Activated T-cell treated with anti-CD3 and anti-CD28 coated beads, Interleukin-2, amount 50 U/mL, for 4 hours (primary cell): ENCODE measurements at regions not wholly inside any gene's neighbourhood (a gene's known extent, or its start where the extent isn't known, plus 50 kb on each side); places are given as distances from the start of the nearest gene placed in this dataset.
"Not testable (repeated sequence)": the region's sequence is repeated elsewhere in the genome, so short reads cannot be mapped to it uniquely, and the experiment has no call there.

Experiments used
- ATAC-seq, 2 donors: fragments of 200-7000 bp; cut with Tn5 transposase; one replicate each; pipeline ENCODE4 v1.10.0; 2021
- DNase-seq: peaks from one replicate; pipeline ENCODE4 v3.0.0-alpha.2; 2020
- H3K27me3 Mint-ChIP-seq: one replicate; pipeline ENCODE4 v1.8.0; 2021; ENCODE audit warnings: low read depth, mixed read lengths
- H3K36me3 Mint-ChIP-seq: one replicate; pipeline ENCODE4 v1.8.0; 2022; ENCODE audit warnings: mixed read lengths; ENCODE audit not compliant: insufficient read depth
- H3K4me1 Mint-ChIP-seq: one replicate; pipeline ENCODE4 v1.8.0; 2021; ENCODE audit warnings: low read depth, mixed read lengths
- H3K4me3 Mint-ChIP-seq: one replicate; pipeline ENCODE4 v1.8.0; 2021; ENCODE audit warnings: mild to moderate bottlenecking, moderate library complexity, mixed read lengths
- H3K9me3 Mint-ChIP-seq: one replicate; pipeline ENCODE4 v1.8.0; 2021; ENCODE audit warnings: mixed read lengths

GRCh38 chr5:13378091-13378490 lies 566.4 kb downstream of the DNAH5 start:
- no peaks in the 10 kb centered on the region for H3K27me3 Mint-ChIP-seq
- no peak overlapping the region for H3K4me3 Mint-ChIP-seq
- DNase-seq = no peak
- H3K36me3 Mint-ChIP-seq = no peaks in the 10 kb centered on the region
- no peaks in the 10 kb centered on the region for H3K4me1 Mint-ChIP-seq
- H3K9me3 Mint-ChIP-seq = peaks cover 10% of the 10 kb centered on the region
- no peak for ATAC-seq

- H3K9me3 Mint-ChIP-seq = peaks cover 9% of the 10 kb centered on the region
Measured at GRCh38 chr5:13359344-13359743, 585.1 kb downstream of the DNAH5 start.

GRCh38 chr5:13358342-13358741 lies 586.1 kb downstream of the DNAH5 start:
- no peaks in the 10 kb centered on the region for H3K36me3 Mint-ChIP-seq
- H3K4me3 Mint-ChIP-seq = no peak overlapping the region
- no peaks in the 10 kb centered on the region for H3K27me3 Mint-ChIP-seq
- no peaks in the 10 kb centered on the region for H3K4me1 Mint-ChIP-seq
- H3K9me3 Mint-ChIP-seq = peaks cover 12% of the 10 kb centered on the region
- DNase-seq = no peak
- no peak for ATAC-seq

More at GRCh38 chr5:13359344-13359743, 585.1 kb downstream of the DNAH5 start:
- no peaks in the 10 kb centered on the region for H3K4me1 Mint-ChIP-seq
- H3K27me3 Mint-ChIP-seq = no peaks in the 10 kb centered on the region
- DNase-seq (no peak), ATAC-seq (no peak)
- no peak overlapping the region for H3K4me3 Mint-ChIP-seq
- H3K36me3 Mint-ChIP-seq = no peaks in the 10 kb centered on the region

- no peaks in the 10 kb centered on the region for H3K4me1 Mint-ChIP-seq
- no peak overlapping the region for H3K4me3 Mint-ChIP-seq
- ATAC-seq (no peak), DNase-seq (no peak)
- no peaks in the 10 kb centered on the region for H3K27me3 Mint-ChIP-seq
- H3K9me3 Mint-ChIP-seq = peaks cover 13% of the 10 kb centered on the region
- H3K36me3 Mint-ChIP-seq = no peaks in the 10 kb centered on the region
Measured at GRCh38 chr5:13357929-13358328, 586.6 kb downstream of the DNAH5 start.

GRCh38 chr5:13356226-13356625 lies 588.3 kb downstream of the DNAH5 start:
- DNase-seq (no peak), ATAC-seq (no peak)
- Mint-ChIP-seq H3K4me1 (no peaks in the 10 kb centered on the region), H3K36me3 (no peaks in the 10 kb centered on the region), H3K27me3 (no peaks in the 10 kb centered on the region), H3K4me3 (no peak overlapping the region), H3K9me3 (peaks cover 11% of the 10 kb centered on the region)

GRCh38 chr5:13354611-13355010 lies 589.9 kb downstream of the DNAH5 start:
- no peak overlapping the region for H3K4me3 Mint-ChIP-seq
- no peak for ATAC-seq
- H3K36me3 Mint-ChIP-seq = no peaks in the 10 kb centered on the region
- no peak for DNase-seq
- no peaks in the 10 kb centered on the region for H3K27me3 Mint-ChIP-seq
- no peaks in the 10 kb centered on the region for H3K4me1 Mint-ChIP-seq
- peaks cover 11% of the 10 kb centered on the region for H3K9me3 Mint-ChIP-seq

GRCh38 chr5:13350767-13351166 lies 593.7 kb downstream of the DNAH5 start:
- DNase-seq = no peak
- H3K36me3 Mint-ChIP-seq = no peaks in the 10 kb centered on the region
- no peaks in the 10 kb centered on the region for H3K27me3 Mint-ChIP-seq
- no peaks in the 10 kb centered on the region for H3K4me1 Mint-ChIP-seq
- no peak for ATAC-seq
- H3K4me3 Mint-ChIP-seq = no peak overlapping the region
- H3K9me3 Mint-ChIP-seq = peaks cover 20% of the 10 kb centered on the region

- ATAC-seq (no peak), DNase-seq (no peak)
- H3K9me3 Mint-ChIP-seq = peaks cover 17% of the 10 kb centered on the region
- H3K4me3 Mint-ChIP-seq = no peak overlapping the region
- H3K36me3 Mint-ChIP-seq = no peaks in the 10 kb centered on the region
- no peaks in the 10 kb centered on the region for H3K27me3 Mint-ChIP-seq
- H3K4me1 Mint-ChIP-seq = no peaks in the 10 kb centered on the region
Measured at GRCh38 chr5:13348568-13348967, 595.9 kb downstream of the DNAH5 start.

GRCh38 chr5:13346401-13346800 lies 598.1 kb downstream of the DNAH5 start:
- Mint-ChIP-seq H3K4me3 (no peak overlapping the region), H3K36me3 (no peaks in the 10 kb centered on the region), H3K4me1 (no peaks in the 10 kb centered on the region), H3K9me3 (peaks cover 17% of the 10 kb centered on the region), H3K27me3 (no peaks in the 10 kb centered on the region)
- ATAC-seq = no peak
- no peak for DNase-seq

- H3K27me3 Mint-ChIP-seq = no peaks in the 10 kb centered on the region
- H3K36me3 Mint-ChIP-seq = no peaks in the 10 kb centered on the region
- ATAC-seq = no peak
- H3K9me3 Mint-ChIP-seq = peaks cover 23% of the 10 kb centered on the region
- no peak for DNase-seq
- H3K4me1 Mint-ChIP-seq = no peaks in the 10 kb centered on the region
- no peak overlapping the region for H3K4me3 Mint-ChIP-seq
Measured at GRCh38 chr5:13339093-13339492, 605.4 kb downstream of the DNAH5 start.

- H3K36me3 Mint-ChIP-seq, ATAC-seq, H3K4me1 Mint-ChIP-seq, H3K4me3 Mint-ChIP-seq, DNase-seq, H3K9me3 Mint-ChIP-seq, H3K27me3 Mint-ChIP-seq: not testable (repeated sequence)
Measured at GRCh38 chr5:13335026-13335425, 609.5 kb downstream of the DNAH5 start.

GRCh38 chr5:13331585-13331984 lies 612.9 kb downstream of the DNAH5 start:
- ATAC-seq (no peak), DNase-seq (no peak)
- Mint-ChIP-seq H3K9me3 (peaks cover 7% of the 10 kb centered on the region), H3K27me3 (no peaks in the 10 kb centered on the region), H3K4me3 (no peak overlapping the region), H3K4me1 (no peaks in the 10 kb centered on the region), H3K36me3 (no peaks in the 10 kb centered on the region)

- H3K27me3 Mint-ChIP-seq = no peaks in the 10 kb centered on the region
Measured at GRCh38 chr5:13328316-13328715, 616.2 kb downstream of the DNAH5 start.

GRCh38 chr5:13325765-13326164 lies 618.7 kb downstream of the DNAH5 start:
- no peaks in the 10 kb centered on the region for H3K36me3 Mint-ChIP-seq
- H3K9me3 Mint-ChIP-seq = peaks cover 4% of the 10 kb centered on the region
- no peak for DNase-seq
- no peaks in the 10 kb centered on the region for H3K4me1 Mint-ChIP-seq
- H3K27me3 Mint-ChIP-seq = no peaks in the 10 kb centered on the region
- ATAC-seq = no peak
- H3K4me3 Mint-ChIP-seq = no peak overlapping the region

More at GRCh38 chr5:13328316-13328715, 616.2 kb downstream of the DNAH5 start:
- DNase-seq = no peak
- Mint-ChIP-seq H3K4me3 (no peak overlapping the region), H3K36me3 (no peaks in the 10 kb centered on the region), H3K9me3 (peaks cover 4% of the 10 kb centered on the region), H3K4me1 (no peaks in the 10 kb centered on the region)
- no peak for ATAC-seq

GRCh38 chr5:13322769-13323168 lies 621.7 kb downstream of the DNAH5 start:
- no peaks in the 10 kb centered on the region for H3K4me1 Mint-ChIP-seq
- H3K4me3 Mint-ChIP-seq = no peak overlapping the region
- no peak for DNase-seq
- H3K36me3 Mint-ChIP-seq = no peaks in the 10 kb centered on the region
- peaks cover 12% of the 10 kb centered on the region for H3K9me3 Mint-ChIP-seq
- H3K27me3 Mint-ChIP-seq = no peaks in the 10 kb centered on the region
- ATAC-seq = no peak

- ATAC-seq = no peak
- Mint-ChIP-seq H3K36me3 (no peaks in the 10 kb centered on the region), H3K4me1 (no peaks in the 10 kb centered on the region), H3K4me3 (no peak overlapping the region), H3K27me3 (no peaks in the 10 kb centered on the region), H3K9me3 (peaks cover 27% of the 10 kb centered on the region)
- DNase-seq = no peak
Measured at GRCh38 chr5:13317654-13318053, 626.8 kb downstream of the DNAH5 start.
